ENCODE measurements at regions not wholly inside any gene's neighbourhood (a gene's known extent, or its start where the extent isn't known, plus 50 kb on each side); places are given as distances from the start of the nearest gene placed in this dataset.

DNA sequence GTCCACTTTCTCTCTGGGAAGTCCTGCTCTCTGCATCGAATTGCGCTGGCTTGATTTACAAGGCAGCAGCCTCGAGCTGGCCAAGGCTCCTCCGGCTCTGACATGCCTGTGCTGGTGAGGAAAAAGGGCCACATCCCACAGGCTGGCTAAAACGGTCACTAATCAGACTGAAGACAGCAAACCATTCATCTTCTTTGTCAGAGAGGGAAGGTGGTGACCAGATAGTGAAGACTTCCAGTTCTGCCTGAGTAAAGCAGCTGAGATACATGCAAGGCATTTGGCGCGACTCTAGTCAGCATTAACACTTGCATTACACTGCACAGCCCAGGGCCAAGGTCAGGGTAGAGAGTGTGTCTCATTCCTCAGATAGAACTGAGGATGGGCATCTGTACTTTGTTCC, 203.2 kb upstream of the MAP3K7 start:
- Histone ChIP-seq H3K27me3 (ENCODE audit: insufficient read depth, poor library complexity, severe bottlenecking) (no peaks in the 10 kb centered on the region), H3K27ac (replicated peaks) (no peak overlapping the region), H3K4me3 (replicated peaks; ENCODE audit: insufficient read depth, low read length) (no peak overlapping the region)
- TF ChIP-seq SPI1 (IDR thresholded peaks at IDR 0.05; ENCODE audit: borderline replicate concordance, low read depth) (no peak), GABPA (IDR thresholded peaks at IDR 0.05; ENCODE audit: low read depth) (no peak), POLR2AphosphoS5 (IDR thresholded peaks at IDR 0.05; ENCODE audit: low read depth) (no peak)
- TF ChIP-seq, protein P1, sequence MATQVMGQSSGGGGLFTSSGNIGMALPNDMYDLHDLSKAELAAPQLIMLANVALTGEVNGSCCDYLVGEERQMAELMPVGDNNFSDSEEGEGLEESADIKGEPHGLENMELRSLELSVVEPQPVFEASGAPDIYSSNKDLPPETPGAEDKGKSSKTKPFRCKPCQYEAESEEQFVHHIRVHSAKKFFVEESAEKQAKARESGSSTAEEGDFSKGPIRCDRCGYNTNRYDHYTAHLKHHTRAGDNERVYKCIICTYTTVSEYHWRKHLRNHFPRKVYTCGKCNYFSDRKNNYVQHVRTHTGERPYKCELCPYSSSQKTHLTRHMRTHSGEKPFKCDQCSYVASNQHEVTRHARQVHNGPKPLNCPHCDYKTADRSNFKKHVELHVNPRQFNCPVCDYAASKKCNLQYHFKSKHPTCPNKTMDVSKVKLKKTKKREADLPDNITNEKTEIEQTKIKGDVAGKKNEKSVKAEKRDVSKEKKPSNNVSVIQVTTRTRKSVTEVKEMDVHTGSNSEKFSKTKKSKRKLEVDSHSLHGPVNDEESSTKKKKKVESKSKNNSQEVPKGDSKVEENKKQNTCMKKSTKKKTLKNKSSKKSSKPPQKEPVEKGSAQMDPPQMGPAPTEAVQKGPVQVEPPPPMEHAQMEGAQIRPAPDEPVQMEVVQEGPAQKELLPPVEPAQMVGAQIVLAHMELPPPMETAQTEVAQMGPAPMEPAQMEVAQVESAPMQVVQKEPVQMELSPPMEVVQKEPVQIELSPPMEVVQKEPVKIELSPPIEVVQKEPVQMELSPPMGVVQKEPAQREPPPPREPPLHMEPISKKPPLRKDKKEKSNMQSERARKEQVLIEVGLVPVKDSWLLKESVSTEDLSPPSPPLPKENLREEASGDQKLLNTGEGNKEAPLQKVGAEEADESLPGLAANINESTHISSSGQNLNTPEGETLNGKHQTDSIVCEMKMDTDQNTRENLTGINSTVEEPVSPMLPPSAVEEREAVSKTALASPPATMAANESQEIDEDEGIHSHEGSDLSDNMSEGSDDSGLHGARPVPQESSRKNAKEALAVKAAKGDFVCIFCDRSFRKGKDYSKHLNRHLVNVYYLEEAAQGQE (IDR thresholded peaks at IDR 0.05; ENCODE audit: insufficient replicate concordance, low read depth) = no peak
- TF ChIP-seq, protein P2, sequence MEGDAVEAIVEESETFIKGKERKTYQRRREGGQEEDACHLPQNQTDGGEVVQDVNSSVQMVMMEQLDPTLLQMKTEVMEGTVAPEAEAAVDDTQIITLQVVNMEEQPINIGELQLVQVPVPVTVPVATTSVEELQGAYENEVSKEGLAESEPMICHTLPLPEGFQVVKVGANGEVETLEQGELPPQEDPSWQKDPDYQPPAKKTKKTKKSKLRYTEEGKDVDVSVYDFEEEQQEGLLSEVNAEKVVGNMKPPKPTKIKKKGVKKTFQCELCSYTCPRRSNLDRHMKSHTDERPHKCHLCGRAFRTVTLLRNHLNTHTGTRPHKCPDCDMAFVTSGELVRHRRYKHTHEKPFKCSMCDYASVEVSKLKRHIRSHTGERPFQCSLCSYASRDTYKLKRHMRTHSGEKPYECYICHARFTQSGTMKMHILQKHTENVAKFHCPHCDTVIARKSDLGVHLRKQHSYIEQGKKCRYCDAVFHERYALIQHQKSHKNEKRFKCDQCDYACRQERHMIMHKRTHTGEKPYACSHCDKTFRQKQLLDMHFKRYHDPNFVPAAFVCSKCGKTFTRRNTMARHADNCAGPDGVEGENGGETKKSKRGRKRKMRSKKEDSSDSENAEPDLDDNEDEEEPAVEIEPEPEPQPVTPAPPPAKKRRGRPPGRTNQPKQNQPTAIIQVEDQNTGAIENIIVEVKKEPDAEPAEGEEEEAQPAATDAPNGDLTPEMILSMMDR (IDR thresholded peaks at IDR 0.05; ENCODE audit: insufficient read depth, low read length) = no peak
- no peak for DNase-seq (ENCODE audit: low read depth in 1 of 2, low spot score in 1 of 2)

DNA sequence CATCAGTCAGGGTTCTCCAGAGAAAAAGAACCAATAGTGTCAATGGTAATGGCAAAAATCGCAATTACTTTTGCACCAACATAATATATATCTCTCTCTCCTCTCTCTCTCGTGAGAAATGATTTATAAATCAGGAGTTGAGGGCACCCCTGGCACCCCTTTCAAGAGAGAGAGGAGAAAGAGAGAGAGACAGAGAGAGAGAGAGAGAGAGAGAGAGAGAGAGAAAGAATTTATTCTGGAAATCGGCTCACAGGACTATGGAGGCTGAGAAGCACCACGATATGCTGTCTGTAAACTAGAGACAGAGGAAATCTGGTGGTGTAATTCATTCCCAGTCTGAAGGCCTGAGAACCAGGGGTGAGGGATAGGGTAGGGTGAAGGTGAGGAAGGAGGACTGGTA, 201.9 kb upstream of the MAP3K7 start:
- TF ChIP-seq POLR2AphosphoS5 (IDR thresholded peaks at IDR 0.05; ENCODE audit: low read depth) = no peak
- TF ChIP-seq, protein P2 (IDR thresholded peaks at IDR 0.05; ENCODE audit: insufficient read depth, low read length) = no peak
- TF ChIP-seq, protein P1 (IDR thresholded peaks at IDR 0.05; ENCODE audit: insufficient replicate concordance, low read depth) = no peak
- no peak for TF ChIP-seq GABPA (IDR thresholded peaks at IDR 0.05; ENCODE audit: low read depth)
- no peak for TF ChIP-seq SPI1 (IDR thresholded peaks at IDR 0.05; ENCODE audit: borderline replicate concordance, low read depth)
- H3K27me3 ChIP-seq (ENCODE audit: insufficient read depth, poor library complexity, severe bottlenecking) = no peaks in the 10 kb centered on the region
- DNase-seq (ENCODE audit: low read depth in 1 of 2, low spot score in 1 of 2) = no peak
- H3K4me3 ChIP-seq (replicated peaks; ENCODE audit: insufficient read depth, low read length) = no peak overlapping the region
- no peak overlapping the region for H3K27ac ChIP-seq (replicated peaks)

DNA sequence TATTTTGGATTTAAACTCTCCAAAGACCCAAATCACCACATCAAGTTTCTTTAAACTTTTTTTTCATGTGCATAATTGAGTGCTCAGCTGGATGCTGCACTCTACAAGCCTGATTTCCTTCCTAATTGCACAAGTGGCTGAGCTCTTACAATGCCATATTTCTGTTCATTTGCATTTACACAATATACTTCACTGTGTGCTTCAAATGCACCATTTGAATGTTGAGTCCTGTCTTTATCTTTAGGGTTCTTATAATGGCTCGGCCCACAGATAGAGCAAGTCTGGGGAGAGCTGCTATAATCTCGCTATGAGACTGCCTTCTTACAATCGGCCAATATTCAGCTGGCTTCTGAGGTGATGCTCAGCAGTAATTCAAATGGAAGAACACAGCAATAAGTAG, 200.6 kb upstream of the MAP3K7 start:
- H3K4me3 ChIP-seq (replicated peaks; ENCODE audit: insufficient read depth, low read length) = no peak overlapping the region
- H3K27me3 ChIP-seq (ENCODE audit: insufficient read depth, poor library complexity, severe bottlenecking) = no peaks in the 10 kb centered on the region
- no peak overlapping the region for H3K27ac ChIP-seq (replicated peaks)
- DNase-seq (ENCODE audit: low read depth in 1 of 2, low spot score in 1 of 2) = no peak
- TF ChIP-seq GABPA (IDR thresholded peaks at IDR 0.05; ENCODE audit: low read depth) (no peak), SPI1 (IDR thresholded peaks at IDR 0.05; ENCODE audit: borderline replicate concordance, low read depth) (no peak), POLR2AphosphoS5 (IDR thresholded peaks at IDR 0.05; ENCODE audit: low read depth) (no peak)
- TF ChIP-seq, protein P1 (IDR thresholded peaks at IDR 0.05; ENCODE audit: insufficient replicate concordance, low read depth) = no peak
- TF ChIP-seq, protein P2 (IDR thresholded peaks at IDR 0.05; ENCODE audit: insufficient read depth, low read length) = no peak
